PC-3 (cell line): ENCODE measurements at regions not wholly inside any gene's neighbourhood (a gene's known extent, or its start where the extent isn't known, plus 50 kb on each side); places are given as distances from the start of the nearest gene placed in this dataset.

Source experiments
- EZH2 ChIP-seq: fragments of 300-600 bp; sonication (generic); IDR thresholded peaks from one replicate; pipeline ENCODE4 v1.6.1; 2017; ENCODE audit warnings: antibody characterized with exemption, mild to moderate bottlenecking, low read length; ENCODE audit not compliant: unreplicated experiment
- EZH2phosphoT487 ChIP-seq: fragments of 300-600 bp; sonication (generic); IDR thresholded peaks from 2 replicates; pipeline ENCODE4 v1.6.1; 2018; ENCODE audit warnings: mild to moderate bottlenecking, antibody characterized with exemption, low read length, borderline replicate concordance
- TF ChIP-seq, protein P1 (sequence below): fragments of 300-600 bp; sonication (generic); conservative IDR thresholded peaks from 2 replicates; pipeline ENCODE4 v1.5.1; 2017; ENCODE audit warnings: antibody characterized with exemption, low read depth, mild to moderate bottlenecking, low read length

GRCh38 chr10:123326674-123327073, 172.5 kb downstream of the BUB3 start:
- TF ChIP-seq, protein P1, sequence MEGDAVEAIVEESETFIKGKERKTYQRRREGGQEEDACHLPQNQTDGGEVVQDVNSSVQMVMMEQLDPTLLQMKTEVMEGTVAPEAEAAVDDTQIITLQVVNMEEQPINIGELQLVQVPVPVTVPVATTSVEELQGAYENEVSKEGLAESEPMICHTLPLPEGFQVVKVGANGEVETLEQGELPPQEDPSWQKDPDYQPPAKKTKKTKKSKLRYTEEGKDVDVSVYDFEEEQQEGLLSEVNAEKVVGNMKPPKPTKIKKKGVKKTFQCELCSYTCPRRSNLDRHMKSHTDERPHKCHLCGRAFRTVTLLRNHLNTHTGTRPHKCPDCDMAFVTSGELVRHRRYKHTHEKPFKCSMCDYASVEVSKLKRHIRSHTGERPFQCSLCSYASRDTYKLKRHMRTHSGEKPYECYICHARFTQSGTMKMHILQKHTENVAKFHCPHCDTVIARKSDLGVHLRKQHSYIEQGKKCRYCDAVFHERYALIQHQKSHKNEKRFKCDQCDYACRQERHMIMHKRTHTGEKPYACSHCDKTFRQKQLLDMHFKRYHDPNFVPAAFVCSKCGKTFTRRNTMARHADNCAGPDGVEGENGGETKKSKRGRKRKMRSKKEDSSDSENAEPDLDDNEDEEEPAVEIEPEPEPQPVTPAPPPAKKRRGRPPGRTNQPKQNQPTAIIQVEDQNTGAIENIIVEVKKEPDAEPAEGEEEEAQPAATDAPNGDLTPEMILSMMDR, result no peak
- TF ChIP-seq EZH2phosphoT487 (no peak), EZH2 (no peak)
